ENCODE measurements at regions not wholly inside any gene's neighbourhood (a gene's known extent, or its start where the extent isn't known, plus 50 kb on each side); places are given as distances from the start of the nearest gene placed in this dataset.

DNA sequence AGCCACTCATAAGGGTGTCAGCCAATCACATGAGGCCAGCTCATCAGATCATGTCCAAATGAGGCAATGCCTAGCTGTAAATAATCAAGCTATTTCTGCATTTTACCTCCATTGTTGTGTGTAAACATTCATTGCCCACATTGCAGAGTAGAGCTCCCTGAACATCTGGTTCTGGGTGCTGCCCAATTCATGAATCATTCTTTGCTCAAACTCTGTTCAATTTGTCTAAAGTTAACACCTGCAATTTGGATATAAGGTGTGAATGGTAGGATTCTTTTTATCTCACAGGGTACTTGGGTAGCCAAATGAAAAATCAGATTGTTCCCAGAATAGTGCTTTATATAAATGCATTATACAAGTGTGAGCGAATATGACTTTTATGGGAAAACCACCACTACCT lies 345.5 kb upstream of the NT5C1B start:
- TF ChIP-seq, protein P1, sequence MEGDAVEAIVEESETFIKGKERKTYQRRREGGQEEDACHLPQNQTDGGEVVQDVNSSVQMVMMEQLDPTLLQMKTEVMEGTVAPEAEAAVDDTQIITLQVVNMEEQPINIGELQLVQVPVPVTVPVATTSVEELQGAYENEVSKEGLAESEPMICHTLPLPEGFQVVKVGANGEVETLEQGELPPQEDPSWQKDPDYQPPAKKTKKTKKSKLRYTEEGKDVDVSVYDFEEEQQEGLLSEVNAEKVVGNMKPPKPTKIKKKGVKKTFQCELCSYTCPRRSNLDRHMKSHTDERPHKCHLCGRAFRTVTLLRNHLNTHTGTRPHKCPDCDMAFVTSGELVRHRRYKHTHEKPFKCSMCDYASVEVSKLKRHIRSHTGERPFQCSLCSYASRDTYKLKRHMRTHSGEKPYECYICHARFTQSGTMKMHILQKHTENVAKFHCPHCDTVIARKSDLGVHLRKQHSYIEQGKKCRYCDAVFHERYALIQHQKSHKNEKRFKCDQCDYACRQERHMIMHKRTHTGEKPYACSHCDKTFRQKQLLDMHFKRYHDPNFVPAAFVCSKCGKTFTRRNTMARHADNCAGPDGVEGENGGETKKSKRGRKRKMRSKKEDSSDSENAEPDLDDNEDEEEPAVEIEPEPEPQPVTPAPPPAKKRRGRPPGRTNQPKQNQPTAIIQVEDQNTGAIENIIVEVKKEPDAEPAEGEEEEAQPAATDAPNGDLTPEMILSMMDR (conservative IDR thresholded peaks at IDR 0.05; ENCODE audit: low read depth, low read length): no peak
- TF ChIP-seq CHD1 (IDR thresholded peaks at IDR 0.05; ENCODE audit: low read depth, low read length) (no peak), MXI1 (IDR thresholded peaks at IDR 0.05; ENCODE audit: borderline replicate concordance, low read depth, low read length) (no peak), POLR2A (IDR thresholded peaks at IDR 0.05; ENCODE audit: low read depth, low read length) (no peak), RAD21 (IDR thresholded peaks at IDR 0.05; ENCODE audit: low read length) (no peak), CEBPB (IDR thresholded peaks at IDR 0.05; ENCODE audit: low read depth, low read length) (no peak), MAZ (IDR thresholded peaks at IDR 0.05; ENCODE audit: borderline replicate concordance, low read depth, low read length) (no peak), RFX5 (IDR thresholded peaks at IDR 0.05; ENCODE audit: low read depth, low read length) (no peak), SMC3 (IDR thresholded peaks at IDR 0.05; ENCODE audit: low read depth, low read length) (no peak), RCOR1 (IDR thresholded peaks at IDR 0.05; ENCODE audit: insufficient replicate concordance, low read length) (no peak), MAFK (IDR thresholded peaks at IDR 0.05; ENCODE audit: low read depth, low read length) (no peak), ELK1 (IDR thresholded peaks at IDR 0.05; ENCODE audit: borderline replicate concordance, low read depth, low read length) (no peak)
- TF ChIP-seq, protein P2, sequence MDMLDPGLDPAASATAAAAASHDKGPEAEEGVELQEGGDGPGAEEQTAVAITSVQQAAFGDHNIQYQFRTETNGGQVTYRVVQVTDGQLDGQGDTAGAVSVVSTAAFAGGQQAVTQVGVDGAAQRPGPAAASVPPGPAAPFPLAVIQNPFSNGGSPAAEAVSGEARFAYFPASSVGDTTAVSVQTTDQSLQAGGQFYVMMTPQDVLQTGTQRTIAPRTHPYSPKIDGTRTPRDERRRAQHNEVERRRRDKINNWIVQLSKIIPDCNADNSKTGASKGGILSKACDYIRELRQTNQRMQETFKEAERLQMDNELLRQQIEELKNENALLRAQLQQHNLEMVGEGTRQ (IDR thresholded peaks at IDR 0.05; ENCODE audit: low read depth, low read length): no peak

All from IMR-90 (cell line).